Neutrophil (primary cell): ENCODE measurements at regions not wholly inside any gene's neighbourhood (a gene's known extent, or its start where the extent isn't known, plus 50 kb on each side); places are given as distances from the start of the nearest gene placed in this dataset.

Experiments
- H3K27ac ChIP-seq: fragments of 200-600 bp; sonication (generic); 2 replicates; pipeline ENCODE4 v1.5.1; 2016; ENCODE audit warnings: mild to moderate bottlenecking, moderate library complexity
- H3K27me3 ChIP-seq: fragments of 200-600 bp; sonication (generic); 2 replicates; pipeline ENCODE4 v1.6.0; 2016; ENCODE audit warnings: mild to moderate bottlenecking
- H3K36me3 ChIP-seq: fragments of 200-600 bp; sonication (generic); 2 replicates; pipeline ENCODE4 v1.5.1; 2017
- H3K4me1 ChIP-seq, 2 experiments: fragments of 200-600 bp in 1 of 2; sonication (generic) in 1 of 2; 1 replicate in 1 of 2; 2 replicates in 1 of 2; pipeline versions ENCODE4 v1.5.1 to v1.6.1; 2013 to 2016; ENCODE audit warnings: low read depth in 1 of 2, low read length in 1 of 2, mild to moderate bottlenecking in 1 of 2, moderate library complexity in 1 of 2; ENCODE audit not compliant: control insufficient read depth in 1 of 2, insufficient read depth in 1 of 2
- H3K4me3 ChIP-seq, 2 experiments: fragments of 200-600 bp in 1 of 2; sonication (generic) in 1 of 2; 1 replicate in 1 of 2; 2 replicates in 1 of 2; pipeline ENCODE4 v1.5.1; 2013 to 2016; ENCODE audit warnings: low read depth in 1 of 2, low read length in 1 of 2, mild to moderate bottlenecking in 1 of 2, moderate library complexity in 1 of 2
- H3K9me3 ChIP-seq: fragments of 200-600 bp; sonication (generic); 2 replicates; pipeline ENCODE4 v1.5.1; 2016
- CTCF ChIP-seq: fragments of 200-600 bp; sonication (generic); IDR thresholded peaks from 2 replicates; pipeline ENCODE4 v1.5.1; 2016; ENCODE audit warnings: antibody characterized with exemption

GRCh38 chr3:168872826-168873225 lies 777.1 kb upstream of the GOLIM4 start:
- Histone ChIP-seq H3K27me3 (no peaks in the 10 kb centered on the region), H3K4me1 (no peaks in the 10 kb centered on the region), H3K36me3 (no peaks in the 10 kb centered on the region), H3K9me3 (no peaks in the 10 kb centered on the region), H3K27ac (no peak overlapping the region), H3K4me3 (no peak overlapping the region)
- TF ChIP-seq CTCF, result no peak

- TF ChIP-seq CTCF, result no peak
- no peaks in the 10 kb centered on the region for H3K4me1 ChIP-seq
- H3K36me3 ChIP-seq, result no peaks in the 10 kb centered on the region
- H3K27ac ChIP-seq, result no peak overlapping the region
- no peaks in the 10 kb centered on the region for H3K27me3 ChIP-seq
- no peak overlapping the region for H3K4me3 ChIP-seq
- no peaks in the 10 kb centered on the region for H3K9me3 ChIP-seq
Measured at GRCh38 chr3:168870892-168871291, 775.2 kb upstream of the GOLIM4 start.

- H3K4me1 ChIP-seq, result no peaks in the 10 kb centered on the region
- no peak overlapping the region for H3K4me3 ChIP-seq
- H3K9me3 ChIP-seq, result no peaks in the 10 kb centered on the region
- H3K27ac ChIP-seq, result no peak overlapping the region
- no peaks in the 10 kb centered on the region for H3K36me3 ChIP-seq
- H3K27me3 ChIP-seq, result no peaks in the 10 kb centered on the region
- no peak for TF ChIP-seq CTCF
Measured at GRCh38 chr3:168865022-168865551, 769.4 kb upstream of the GOLIM4 start.

GRCh38 chr3:168864107-168865021 lies 768.6 kb upstream of the GOLIM4 start:
- no peak for TF ChIP-seq CTCF
- no peaks in the 10 kb centered on the region for H3K27me3 ChIP-seq
- no peaks in the 10 kb centered on the region for H3K9me3 ChIP-seq
- H3K4me1 ChIP-seq, result no peaks in the 10 kb centered on the region
- no peak overlapping the region for H3K4me3 ChIP-seq
- H3K36me3 ChIP-seq, result no peaks in the 10 kb centered on the region
- H3K27ac ChIP-seq, result no peak overlapping the region

- H3K9me3 ChIP-seq, result no peaks in the 10 kb centered on the region
- TF ChIP-seq CTCF, result no peak
- no peak overlapping the region for H3K4me3 ChIP-seq
- no peaks in the 10 kb centered on the region for H3K4me1 ChIP-seq
- H3K27ac ChIP-seq, result no peak overlapping the region
- no peaks in the 10 kb centered on the region for H3K36me3 ChIP-seq
- H3K27me3 ChIP-seq, result no peaks in the 10 kb centered on the region
Measured at GRCh38 chr3:168863561-168863960, 767.8 kb upstream of the GOLIM4 start.
